HEK293T (cell line): ENCODE measurements at regions not wholly inside any gene's neighbourhood (a gene's known extent, or its start where the extent isn't known, plus 50 kb on each side); places are given as distances from the start of the nearest gene placed in this dataset.

ENCODE experiments used
- CTCF ChIA-PET: fragments of 350-600 bp; formaldehyde crosslinking; extraction: SDS; loops from one replicate; lab custom pipeline; 2021; ENCODE audit warnings: antibody characterized with exemption, inconsistent platforms; lab: Yijun Ruan, JAX
- POLR2A ChIA-PET: fragments of 350-600 bp; formaldehyde crosslinking; extraction: SDS; loops from one replicate; lab custom pipeline; 2020; ENCODE audit warnings: antibody characterized with exemption, inconsistent platforms; lab: Yijun Ruan, JAX
- DNase-seq: peaks from one replicate; pipeline ENCODE4 v3.0.0; 2012; ENCODE audit warnings: mixed read lengths; ENCODE audit errors: extremely low spot score
- ARNT ChIP-seq: fragments of 450-650 bp; IDR thresholded peaks from 2 replicates; pipeline ENCODE4 v1.6.1; 2017; ENCODE audit warnings: mild to moderate bottlenecking
- BHLHE40 ChIP-seq: fragments of 450-650 bp; IDR thresholded peaks from 2 replicates; pipeline ENCODE4 v1.6.1; 2016; ENCODE audit warnings: mild to moderate bottlenecking, moderate library complexity, borderline replicate concordance
- CTBP1 ChIP-seq: fragments of 450-650 bp; IDR thresholded peaks from 2 replicates; pipeline ENCODE4 v1.6.1; 2016; ENCODE audit warnings: borderline replicate concordance
- ELF4 ChIP-seq: fragments of 450-650 bp; IDR thresholded peaks from 2 replicates; pipeline ENCODE4 v1.6.1; 2017; ENCODE audit warnings: antibody characterized with exemption
- FOXA1 ChIP-seq: fragments of 450-650 bp; IDR thresholded peaks from 2 replicates; pipeline ENCODE4 v1.6.1; 2016; ENCODE audit warnings: mild to moderate bottlenecking
- FOXK2 ChIP-seq: fragments of 450-650 bp; IDR thresholded peaks from 2 replicates; pipeline ENCODE4 v1.6.1; 2016; ENCODE audit warnings: mild to moderate bottlenecking
- FOXM1 ChIP-seq: fragments of 450-650 bp; IDR thresholded peaks from 2 replicates; pipeline ENCODE4 v1.6.1; 2017; ENCODE audit warnings: mild to moderate bottlenecking, borderline replicate concordance
- HDGF ChIP-seq: fragments of 450-650 bp; IDR thresholded peaks from 2 replicates; pipeline ENCODE4 v1.6.1; 2017; ENCODE audit warnings: antibody characterized with exemption, borderline replicate concordance
- L3MBTL2 ChIP-seq: fragments of 450-650 bp; conservative IDR thresholded peaks from 2 replicates; pipeline ENCODE4 v1.6.1; 2016; ENCODE audit warnings: mild to moderate bottlenecking
- LEF1 ChIP-seq: fragments of 450-650 bp; IDR thresholded peaks from 2 replicates; pipeline ENCODE4 v1.6.1; 2017; ENCODE audit warnings: mild to moderate bottlenecking, borderline replicate concordance
- NFRKB ChIP-seq: fragments of 450-650 bp; IDR thresholded peaks from 2 replicates; pipeline ENCODE4 v1.6.1; 2016; ENCODE audit warnings: mild to moderate bottlenecking, moderate library complexity
- PKNOX1 ChIP-seq: fragments of 450-650 bp; IDR thresholded peaks from 2 replicates; pipeline ENCODE4 v1.6.1; 2016
- SP1 ChIP-seq: fragments of 450-650 bp; IDR thresholded peaks from 2 replicates; pipeline ENCODE4 v1.6.1; 2017
- SUZ12 ChIP-seq: fragments of 450-650 bp; IDR thresholded peaks from 2 replicates; pipeline ENCODE4 v1.6.1; 2016; ENCODE audit warnings: mild to moderate bottlenecking
- TARDBP ChIP-seq: fragments of 450-650 bp; IDR thresholded peaks from 2 replicates; pipeline ENCODE4 v1.6.1; 2016
- ZNF384 ChIP-seq: fragments of 450-650 bp; IDR thresholded peaks from 2 replicates; pipeline ENCODE4 v1.6.1; 2016

GRCh38 chr20:40304119-40304613 lies 384.9 kb downstream of the MAFB start:
- ChIA-PET CTCF (no interaction called here), POLR2A (no interaction called here)
- no peak for DNase-seq
- no peak for TF ChIP-seq L3MBTL2
- TF ChIP-seq PKNOX1, result no peak
- no peak for TF ChIP-seq NFRKB
- no peak for TF ChIP-seq ARNT
- no peak for TF ChIP-seq FOXK2
- no peak for TF ChIP-seq BHLHE40
- no peak for TF ChIP-seq ELF4
- no peak for TF ChIP-seq FOXM1
- TF ChIP-seq CTBP1, result no peak
- TF ChIP-seq LEF1, result no peak

GRCh38 chr20:40294747-40295146 lies 394.3 kb downstream of the MAFB start:
- ChIA-PET POLR2A (no interaction called here), CTCF (no interaction called here)
- TF ChIP-seq ARNT, result no peak
- no peak for TF ChIP-seq HDGF
- no peak for TF ChIP-seq FOXA1
- TF ChIP-seq SP1, result no peak
- no peak for TF ChIP-seq BHLHE40
- TF ChIP-seq ELF4, result no peak
- TF ChIP-seq NFRKB, result no peak
- no peak for TF ChIP-seq L3MBTL2
- no peak for TF ChIP-seq SUZ12
- TF ChIP-seq ZNF384, result no peak
- TF ChIP-seq FOXK2, result no peak
- DNase-seq, result no peak

GRCh38 chr20:40294175-40294574 lies 394.9 kb downstream of the MAFB start:
- ChIA-PET POLR2A (no interaction called here), CTCF (no interaction called here)
- DNase-seq, result no peak
- TF ChIP-seq ZNF384 (no peak), ARNT (no peak), FOXA1 (no peak), LEF1 (no peak), TARDBP (no peak), FOXM1 (no peak), SUZ12 (no peak), BHLHE40 (no peak), NFRKB (no peak), FOXK2 (no peak), L3MBTL2 (no peak), HDGF (no peak), ELF4 (no peak)

GRCh38 chr20:40293740-40294139 lies 395.3 kb downstream of the MAFB start:
- no peak for DNase-seq
- CTCF ChIA-PET, result no interaction called here
- POLR2A ChIA-PET, result no interaction called here
- TF ChIP-seq PKNOX1 (no peak), BHLHE40 (no peak), NFRKB (no peak), SP1 (no peak), L3MBTL2 (no peak), HDGF (no peak), FOXK2 (no peak), CTBP1 (no peak), ARNT (no peak), LEF1 (no peak), TARDBP (no peak), FOXA1 (no peak), SUZ12 (no peak), ZNF384 (no peak)

GRCh38 chr20:40291493-40292135 lies 397.4 kb downstream of the MAFB start:
- no peak for DNase-seq
- ChIA-PET POLR2A (no interaction called here), CTCF (no interaction called here)
- TF ChIP-seq ARNT, result no peak
- TF ChIP-seq FOXM1, result no peak
- no peak for TF ChIP-seq HDGF
- TF ChIP-seq BHLHE40, result no peak
- TF ChIP-seq CTBP1, result no peak
- no peak for TF ChIP-seq L3MBTL2
- no peak for TF ChIP-seq SUZ12
- no peak for TF ChIP-seq NFRKB
- TF ChIP-seq LEF1, result no peak
- no peak for TF ChIP-seq FOXA1
- TF ChIP-seq SP1, result no peak
- TF ChIP-seq TARDBP, result no peak

GRCh38 chr20:40287683-40288082 lies 401.4 kb downstream of the MAFB start:
- ChIA-PET POLR2A (no interaction called here), CTCF (no interaction called here)
- TF ChIP-seq SUZ12 (no peak), ELF4 (no peak), CTBP1 (no peak), PKNOX1 (no peak), FOXA1 (no peak), TARDBP (no peak), L3MBTL2 (no peak), ARNT (no peak), FOXM1 (no peak), SP1 (no peak)
- DNase-seq, result no peak
